DOHH2 (cell line): ENCODE measurements at regions not wholly inside any gene's neighbourhood (a gene's known extent, or its start where the extent isn't known, plus 50 kb on each side); places are given as distances from the start of the nearest gene placed in this dataset.

Source experiments
- CTCF ChIP-seq: fragments of 200-600 bp; sonication (generic); IDR thresholded peaks from one replicate; pipeline ENCODE4 v1.5.1; 2014; ENCODE audit warnings: antibody characterized with exemption, mild to moderate bottlenecking, low read depth, low read length; ENCODE audit not compliant: poor library complexity, severe bottlenecking
- EZH2phosphoT487 ChIP-seq: fragments of 200-600 bp; sonication (generic); IDR thresholded peaks from 2 replicates; pipeline ENCODE4 v1.6.1; 2017; ENCODE audit warnings: borderline replicate concordance, mild to moderate bottlenecking, antibody characterized with exemption, low read length, moderate library complexity, mixed read lengths

GRCh38 chr2:9065901-9066300 lies 62.4 kb upstream of the MBOAT2 start:
- TF ChIP-seq EZH2phosphoT487 = no peak
- no peak for TF ChIP-seq CTCF
